LHCN-M2 (cell line): ENCODE measurements at regions not wholly inside any gene's neighbourhood (a gene's known extent, or its start where the extent isn't known, plus 50 kb on each side); places are given as distances from the start of the nearest gene placed in this dataset.
"Not testable (repeated sequence)": the region's sequence is repeated elsewhere in the genome, so short reads cannot be mapped to it uniquely, and the experiment has no call there.

Source experiments
- DNase-seq: peaks from one replicate; pipeline ENCODE4 v3.0.0-alpha.2; 2012; ENCODE audit warnings: low read depth

DNA sequence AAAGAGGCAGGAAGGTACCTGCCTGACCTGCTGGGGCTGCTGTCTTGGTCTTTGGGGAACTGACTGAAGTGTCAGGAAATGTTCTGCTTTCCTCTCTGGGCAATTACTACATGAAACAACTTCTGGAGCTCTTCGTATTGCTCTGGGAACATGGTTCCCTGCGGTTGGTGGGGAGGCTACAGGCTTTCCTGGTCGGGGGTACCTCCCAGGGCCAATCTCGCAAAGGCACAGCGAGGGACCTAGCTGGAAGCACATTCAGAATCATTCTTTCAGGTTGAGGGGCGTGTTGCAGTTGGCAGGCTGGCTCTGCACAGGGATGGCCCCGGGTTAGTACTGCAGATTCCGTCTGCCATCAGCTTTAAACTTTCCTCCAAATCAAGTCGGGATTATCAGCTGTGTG, 88.9 kb upstream of the RANBP3L start:
- DNase-seq, result no peak

DNA sequence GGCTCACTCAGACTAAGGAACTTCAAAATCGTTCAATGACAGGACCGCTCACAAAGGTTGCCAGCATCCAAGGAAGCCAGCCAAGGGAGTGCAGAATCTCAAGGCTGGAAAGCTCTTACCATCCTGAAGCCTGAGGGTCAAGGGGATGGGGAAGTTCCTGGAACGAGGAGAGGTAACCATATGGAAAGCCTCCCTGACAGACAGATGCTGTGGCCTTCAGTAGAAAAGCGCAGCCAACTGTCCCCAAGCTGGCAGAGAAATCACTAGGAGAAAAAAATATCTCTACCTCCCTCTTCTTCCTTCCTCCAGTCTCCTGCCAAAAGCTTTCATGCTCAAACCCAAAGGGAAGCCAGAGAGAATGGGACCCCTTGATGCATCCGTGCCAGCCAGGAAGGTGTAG, 90.5 kb upstream of the RANBP3L start:
- no peak for DNase-seq

DNA sequence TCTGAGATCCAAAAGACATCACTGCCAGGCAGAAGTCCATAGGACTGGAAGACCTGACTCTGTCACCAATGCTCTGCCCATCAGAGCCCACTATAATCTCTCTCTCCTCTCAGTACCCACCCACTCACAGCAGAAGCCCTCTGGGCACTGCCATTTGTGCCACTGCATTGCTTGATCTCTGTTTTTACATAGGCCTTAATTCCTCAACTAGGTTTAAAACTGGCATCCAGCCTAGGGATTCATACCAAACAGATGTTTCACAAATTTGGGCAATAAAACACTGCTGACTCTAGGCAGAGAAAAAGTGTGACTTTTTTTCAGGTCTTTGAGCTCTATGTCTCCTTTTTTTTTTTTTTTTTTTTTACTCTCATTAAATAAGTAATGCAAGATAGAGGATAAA, 91.1 kb upstream of the RANBP3L start:
- DNase-seq, result peak; percentile 76

DNA sequence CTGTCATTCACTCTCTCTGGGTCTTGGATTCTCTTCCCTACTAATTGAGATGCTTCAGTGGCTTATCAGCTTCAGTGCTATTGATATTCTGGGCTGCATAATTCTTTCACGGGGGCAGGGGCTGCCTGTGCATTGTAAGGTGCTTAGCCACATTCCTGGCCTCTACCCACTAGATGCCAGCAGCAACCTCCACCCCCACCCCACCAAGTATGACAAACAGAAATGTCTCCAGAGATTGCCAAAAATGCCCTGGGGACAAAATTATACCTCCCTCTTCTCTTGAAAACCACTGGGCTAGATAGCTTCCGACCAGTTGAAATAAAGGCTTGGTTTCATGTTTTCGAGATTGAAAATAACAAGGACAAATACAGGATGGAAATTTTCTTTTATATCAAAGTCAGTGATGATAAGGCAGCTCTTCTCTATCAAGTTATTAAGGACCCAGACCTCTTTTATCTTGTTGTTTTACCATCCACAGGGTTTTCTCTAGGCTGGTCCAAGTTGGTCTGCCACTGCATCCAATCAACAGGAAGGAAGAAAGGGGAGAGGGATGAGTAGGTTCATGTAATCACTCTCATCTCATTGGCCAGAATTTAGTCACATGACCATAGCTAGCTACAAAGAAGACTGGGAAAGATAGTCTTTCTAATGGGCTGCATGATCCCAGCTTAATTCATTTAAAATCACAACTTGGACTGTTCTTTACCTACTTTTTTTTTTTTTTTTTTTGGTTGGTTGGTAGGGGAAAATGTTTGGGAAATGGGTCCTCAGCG, 92.1 kb upstream of the RANBP3L start:
- DNase-seq, result no peak

DNA sequence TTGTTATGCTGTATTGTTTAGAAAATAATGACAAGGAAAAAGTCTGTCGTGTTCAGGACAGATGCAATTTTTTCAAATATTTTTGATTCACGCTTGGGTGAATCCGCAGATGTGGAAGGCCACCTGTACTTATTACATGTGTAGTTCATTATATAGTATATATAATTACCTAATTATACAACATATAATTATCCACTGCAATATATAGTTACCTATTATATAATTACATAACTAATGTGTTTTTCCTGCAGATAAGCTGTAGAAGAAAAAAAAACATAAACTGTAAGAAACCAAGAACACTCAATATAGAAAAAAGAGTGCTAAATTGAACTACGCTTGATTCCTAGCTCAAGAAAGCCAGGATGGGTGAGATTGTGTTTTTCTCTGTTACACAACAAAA, 93.6 kb upstream of the RANBP3L start:
- no peak for DNase-seq

DNA sequence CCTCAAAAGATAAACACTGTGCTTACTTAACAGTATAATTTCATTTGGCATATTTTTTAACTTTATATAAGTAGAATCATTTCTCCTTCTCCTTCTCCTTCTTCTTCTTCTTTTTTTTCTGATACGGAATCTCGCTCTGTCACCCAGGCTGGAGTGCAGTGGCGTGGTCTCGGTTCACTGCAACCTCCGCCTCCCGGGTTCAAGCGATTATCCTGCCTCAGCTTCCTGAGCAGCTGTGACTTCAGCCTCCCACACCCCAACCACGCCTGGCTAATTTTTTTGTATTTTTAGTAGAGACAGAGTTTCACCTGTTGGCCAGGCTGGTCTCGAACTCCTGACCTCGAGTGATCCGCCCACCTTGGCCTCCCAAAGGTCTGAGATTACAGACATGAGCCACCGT, 94.2 kb upstream of the RANBP3L start:
- not testable (repeated sequence) for DNase-seq

DNA sequence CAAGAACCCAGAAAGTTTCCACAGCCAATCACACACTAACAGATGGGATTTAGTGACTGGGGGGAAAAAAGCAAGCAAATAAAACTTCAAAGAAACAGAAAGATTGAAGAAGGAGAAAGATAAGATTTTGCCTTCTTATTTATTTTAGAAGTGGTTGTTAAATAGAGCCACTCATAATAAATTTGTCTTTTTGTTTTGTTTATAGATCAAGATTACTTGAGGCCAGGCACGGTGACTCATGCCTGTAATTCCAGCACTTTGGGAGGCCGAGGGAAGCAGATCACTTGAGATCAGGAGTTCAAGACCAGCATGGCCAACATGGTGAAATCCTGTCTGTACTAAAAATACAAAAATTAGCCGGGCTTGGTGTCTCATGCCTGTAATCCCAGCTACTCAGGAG, 94.9 kb upstream of the RANBP3L start:
- DNase-seq, result peak; percentile 45

DNA sequence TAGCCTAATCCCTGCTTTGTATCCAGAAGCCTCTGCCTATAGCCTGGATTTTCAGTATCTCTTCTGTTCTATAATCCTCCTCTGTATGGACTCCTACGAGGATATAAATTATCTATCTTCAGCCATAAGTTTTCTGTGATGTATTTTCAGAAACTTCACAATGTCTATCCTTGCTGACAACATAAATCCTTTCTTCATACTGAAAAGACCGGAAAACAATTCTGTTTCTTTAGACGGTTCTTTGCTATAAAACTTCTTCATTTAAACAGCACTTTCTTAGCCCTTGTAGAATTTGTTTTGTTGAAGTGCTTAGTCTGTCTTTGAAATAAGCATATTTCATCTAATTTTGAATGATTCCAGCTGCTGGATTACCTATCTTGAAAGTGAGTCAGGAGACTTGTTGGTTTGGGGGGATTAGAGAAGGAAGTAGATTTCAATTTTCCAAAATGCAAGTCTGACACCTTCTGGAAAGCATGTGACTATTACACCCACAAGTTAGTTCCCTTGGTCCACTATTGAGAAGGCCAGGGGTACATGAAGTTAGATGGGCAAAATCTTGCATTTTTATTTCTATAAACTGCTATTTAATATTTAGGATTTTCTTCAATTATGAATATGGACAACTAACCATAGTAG, 96.3 kb upstream of the RANBP3L start:
- peak; percentile 78 for DNase-seq

DNA sequence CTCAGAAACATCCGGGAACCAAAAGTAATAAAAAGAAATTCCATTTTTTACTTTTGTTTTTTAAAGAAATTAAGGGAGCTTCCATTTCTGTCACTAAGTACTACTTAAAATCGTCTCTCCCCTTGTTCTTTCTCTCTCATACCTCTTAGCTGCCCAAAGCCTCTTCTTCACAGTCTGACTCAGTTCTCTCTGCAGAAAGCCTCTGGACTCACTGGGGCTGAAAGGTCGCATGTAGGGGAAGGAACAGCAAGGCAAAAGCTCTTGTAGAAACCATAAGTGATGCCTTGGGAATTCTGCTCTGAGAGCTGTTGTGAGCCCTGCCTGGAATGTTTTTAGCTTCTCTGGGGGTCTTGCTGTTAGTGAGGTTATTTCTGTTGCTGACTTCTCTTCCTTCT, 100.8 kb upstream of the RANBP3L start:
- no peak for DNase-seq

DNA sequence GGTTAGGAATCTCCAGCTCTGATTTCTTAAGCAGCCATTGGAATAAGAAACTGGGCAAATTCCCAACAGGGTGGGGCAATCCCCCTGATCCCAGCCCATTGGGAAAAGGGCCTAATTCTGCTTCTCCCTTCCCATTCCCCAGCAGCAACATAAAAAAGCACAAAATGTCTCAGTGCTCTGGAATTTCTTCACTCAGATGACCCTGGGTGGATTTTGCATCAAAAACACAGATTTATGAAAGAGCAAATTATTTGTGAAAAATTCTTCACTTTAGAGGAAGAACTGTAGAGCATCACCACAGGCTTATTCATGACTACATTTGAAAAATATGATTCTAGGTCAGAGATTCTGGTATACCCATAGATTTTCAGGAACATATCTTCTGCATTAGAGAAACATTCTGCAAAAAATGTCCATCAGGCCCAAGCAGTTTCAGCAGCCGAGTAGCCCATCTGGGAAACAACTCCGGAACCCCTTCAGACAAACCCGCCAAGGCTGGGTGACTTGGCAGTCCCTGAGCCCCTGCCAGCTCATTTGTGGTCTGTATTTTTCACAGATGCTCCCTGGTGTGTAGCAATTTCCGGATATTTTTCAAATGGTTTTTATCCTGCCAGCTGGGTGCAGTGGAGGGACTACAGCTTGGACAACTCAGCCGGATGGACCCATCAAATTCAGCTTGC, 102.1 kb upstream of the RANBP3L start:
- peak; percentile 97 for DNase-seq

DNA sequence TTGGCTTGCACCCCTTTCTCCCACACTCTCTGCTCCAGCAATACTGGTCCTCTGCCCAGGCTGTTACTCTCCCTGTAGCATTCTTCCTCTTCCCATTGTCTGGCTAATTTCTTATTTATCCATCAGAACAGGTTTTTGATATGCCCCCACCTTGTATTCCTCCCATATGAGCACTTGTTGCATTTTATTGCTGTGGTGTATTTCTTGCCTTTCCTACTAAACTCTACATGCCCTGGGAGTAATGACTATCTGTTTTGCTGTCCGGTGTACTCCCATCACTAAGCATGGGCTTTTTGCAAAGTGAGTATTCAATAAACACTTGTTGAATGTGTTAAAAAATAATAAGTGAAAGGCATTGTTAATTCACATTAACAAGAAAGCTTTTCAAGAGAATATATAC, 104.3 kb upstream of the RANBP3L start:
- DNase-seq, result no peak

DNA sequence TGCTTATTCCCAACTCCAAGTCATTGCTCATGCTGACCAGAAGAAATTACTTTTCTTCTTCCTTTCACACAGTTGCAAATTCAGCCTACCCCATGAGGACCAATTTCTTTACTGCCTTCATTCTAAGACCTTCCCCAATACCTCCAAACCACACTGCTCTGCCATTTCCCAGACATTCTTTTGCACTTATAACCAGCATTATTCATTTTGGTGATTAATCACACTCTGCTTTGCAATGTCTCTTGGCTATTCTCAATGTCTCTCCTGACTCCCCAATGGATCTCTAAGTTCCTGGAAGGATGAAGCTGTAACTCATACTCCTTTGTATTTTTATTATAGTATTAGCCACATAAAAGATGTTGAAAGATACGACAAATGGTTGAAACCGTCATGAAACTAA, 105.7 kb upstream of the RANBP3L start:
- DNase-seq, result peak; percentile 69

DNA sequence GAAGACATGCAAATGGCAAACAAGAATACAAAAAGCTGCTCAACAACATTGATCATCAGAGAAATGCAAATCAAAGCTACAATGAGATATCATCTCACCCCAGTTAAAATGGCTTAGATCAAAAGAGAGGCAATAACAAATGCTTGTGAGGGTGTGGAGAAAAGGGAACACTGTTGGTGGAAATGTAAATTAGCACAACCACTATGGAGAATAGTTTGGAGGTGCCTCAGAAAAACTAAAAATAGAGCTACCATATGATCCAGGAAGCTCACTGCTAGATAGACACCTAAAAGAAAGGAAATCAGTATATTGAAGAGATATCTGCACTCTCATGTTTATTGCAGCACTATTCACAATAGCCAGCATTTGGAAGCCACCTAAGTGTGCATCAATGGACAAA, 108.0 kb upstream of the RANBP3L start:
- DNase-seq, result not testable (repeated sequence)

DNA sequence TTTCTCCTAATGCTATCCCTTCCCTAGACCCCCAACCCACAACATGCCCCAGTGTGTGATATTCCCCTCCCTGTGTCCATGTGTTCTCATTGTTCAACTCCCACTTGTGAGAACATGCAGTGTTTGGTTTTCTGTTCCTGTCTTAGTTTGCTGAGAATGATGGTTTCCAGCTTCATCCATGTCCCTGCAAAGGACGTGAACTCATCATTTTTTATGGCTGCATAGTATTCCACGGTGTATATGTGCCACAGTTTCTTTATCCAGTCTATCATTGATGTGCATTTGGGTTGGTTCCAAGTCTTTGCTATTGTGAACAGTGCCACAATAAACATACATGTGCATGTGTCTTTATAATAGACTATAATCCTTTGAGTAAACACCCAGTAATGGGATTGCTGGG, 109.0 kb upstream of the RANBP3L start:
- DNase-seq, result not testable (repeated sequence)

DNA sequence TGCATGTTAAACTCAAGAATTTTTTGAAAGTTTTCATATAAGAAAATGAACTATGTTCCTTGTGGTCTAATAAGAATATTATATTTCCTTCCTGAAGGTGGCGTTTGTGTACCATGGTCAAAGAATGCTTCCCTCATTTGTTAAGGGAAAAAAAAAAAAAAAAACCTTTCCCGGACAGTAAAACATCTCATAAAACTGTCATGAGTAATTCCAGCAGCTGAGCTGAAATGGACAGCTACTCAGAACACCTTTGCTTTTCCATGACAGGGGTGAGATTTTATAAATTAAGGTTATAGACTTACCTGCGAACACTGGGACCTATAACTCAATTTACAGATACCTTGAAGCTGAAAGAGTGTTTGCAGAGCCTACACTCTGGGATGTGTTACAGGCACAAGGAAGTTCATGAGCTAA, 113.2 kb upstream of the RANBP3L start:
- DNase-seq, result peak; percentile 72

DNA sequence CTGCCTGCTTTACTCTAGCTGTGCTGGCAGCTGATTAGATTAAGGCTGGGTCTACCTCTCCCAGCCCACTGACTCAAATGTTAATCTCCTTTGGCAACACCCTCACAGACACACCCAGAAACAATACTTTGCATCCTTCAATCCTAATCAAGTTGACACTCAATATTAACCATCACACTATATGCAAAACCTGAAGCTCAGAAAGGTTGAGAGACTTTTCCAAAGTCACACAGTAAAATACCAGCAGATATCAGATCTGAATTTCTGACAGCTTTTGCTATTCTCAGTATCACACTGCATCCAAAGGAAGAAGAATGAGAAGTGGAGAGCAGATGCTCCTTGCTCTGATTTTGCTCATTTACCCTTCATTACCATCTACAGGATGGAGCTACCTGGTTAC, 114.9 kb upstream of the RANBP3L start:
- DNase-seq, result no peak

DNA sequence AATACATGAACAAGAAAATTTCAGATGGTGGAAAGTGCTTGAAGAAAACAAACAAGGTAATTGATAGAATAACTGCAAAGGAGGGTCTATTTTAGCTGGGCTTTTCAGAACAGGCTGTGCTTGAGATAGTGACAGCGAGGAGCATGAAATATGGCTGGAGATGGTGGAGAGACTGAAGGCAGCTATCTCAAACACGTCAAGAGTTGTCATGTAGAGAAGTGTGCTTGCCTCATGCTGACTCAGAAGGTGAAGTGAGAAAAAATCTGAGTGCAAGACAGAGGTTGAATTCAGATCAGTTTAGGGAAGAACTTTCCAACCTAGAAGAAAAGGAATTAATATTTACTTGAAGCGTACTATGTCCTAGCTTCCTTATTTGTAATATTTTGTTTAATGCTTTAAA, 115.5 kb upstream of the RANBP3L start:
- no peak for DNase-seq

DNA sequence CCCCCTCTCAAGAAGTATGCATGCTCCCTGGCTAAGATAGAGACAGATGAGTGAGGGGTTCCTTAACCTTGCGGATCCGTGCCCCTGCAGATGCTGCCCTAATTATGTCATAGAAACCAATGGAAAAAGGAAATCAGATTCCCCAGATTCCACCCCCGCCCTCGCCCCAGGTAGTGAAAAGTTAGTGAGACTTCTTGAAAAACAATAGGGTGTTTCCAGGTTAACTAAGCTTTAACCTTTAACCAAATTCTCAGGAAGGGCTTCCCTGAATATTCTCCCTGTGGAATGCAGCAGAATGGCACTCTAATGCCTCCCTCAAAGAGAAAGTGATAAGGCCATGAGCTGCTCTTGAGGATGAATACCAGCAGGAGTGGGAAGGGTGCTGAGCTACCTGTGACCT, 116.0 kb upstream of the RANBP3L start:
- DNase-seq, result no peak

DNA sequence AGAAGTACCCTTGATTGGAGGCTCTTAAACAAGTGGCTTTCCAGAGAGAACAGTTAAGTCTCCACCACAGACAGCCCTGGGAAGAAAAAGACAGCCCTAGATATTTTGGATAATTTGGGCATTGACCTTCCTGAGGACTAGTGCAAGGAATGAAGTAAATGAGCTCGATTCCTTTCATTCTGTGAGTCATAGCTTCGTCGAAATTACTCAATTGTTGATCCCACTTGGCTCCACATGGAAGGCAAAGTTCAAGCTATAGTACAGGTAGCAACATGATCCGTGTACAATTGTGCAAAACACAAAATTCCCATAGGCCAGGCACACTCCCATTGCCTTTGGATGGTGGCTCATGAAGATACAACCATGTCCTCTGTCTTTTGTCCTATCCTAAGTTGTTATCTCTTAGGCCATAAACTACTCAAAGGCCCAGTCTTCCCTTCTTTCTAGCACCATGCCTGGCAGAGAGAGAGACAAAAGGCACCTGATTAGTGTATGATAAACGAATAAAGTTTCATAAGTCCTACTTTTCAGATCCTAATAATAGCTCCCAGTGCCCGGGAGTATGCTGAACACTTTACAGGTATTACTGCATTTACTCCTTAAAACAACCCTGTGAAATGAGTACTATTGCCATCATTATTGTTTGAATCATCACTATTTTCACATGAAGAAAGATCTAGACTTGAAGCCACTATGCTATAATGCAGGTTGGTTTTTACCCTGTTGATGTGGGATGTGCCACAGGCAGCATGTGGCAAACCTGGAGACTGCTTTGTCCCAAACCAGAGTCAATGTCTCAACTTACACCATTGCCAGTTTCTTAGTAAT, 116.7 kb upstream of the RANBP3L start:
- DNase-seq, result no peak

DNA sequence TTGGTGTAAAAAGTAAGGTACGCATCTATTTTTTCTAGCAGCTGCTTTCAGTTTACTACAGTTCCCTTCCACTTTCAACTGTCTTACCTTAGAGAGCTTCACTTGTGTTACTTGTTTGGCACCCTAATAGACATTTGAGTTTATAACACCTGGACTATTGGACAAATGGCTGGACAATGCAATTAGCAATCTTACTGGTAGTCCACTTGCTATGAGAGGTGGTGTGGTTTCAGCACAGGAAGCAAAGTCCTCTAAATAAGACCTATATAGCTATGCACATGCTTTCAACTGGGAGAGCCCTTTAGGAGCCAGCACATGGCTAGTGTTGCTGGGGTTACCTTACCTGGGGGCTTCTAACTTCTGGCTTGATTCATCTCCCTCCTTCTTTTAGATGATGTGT, 119.6 kb upstream of the RANBP3L start:
- DNase-seq, result no peak

DNA sequence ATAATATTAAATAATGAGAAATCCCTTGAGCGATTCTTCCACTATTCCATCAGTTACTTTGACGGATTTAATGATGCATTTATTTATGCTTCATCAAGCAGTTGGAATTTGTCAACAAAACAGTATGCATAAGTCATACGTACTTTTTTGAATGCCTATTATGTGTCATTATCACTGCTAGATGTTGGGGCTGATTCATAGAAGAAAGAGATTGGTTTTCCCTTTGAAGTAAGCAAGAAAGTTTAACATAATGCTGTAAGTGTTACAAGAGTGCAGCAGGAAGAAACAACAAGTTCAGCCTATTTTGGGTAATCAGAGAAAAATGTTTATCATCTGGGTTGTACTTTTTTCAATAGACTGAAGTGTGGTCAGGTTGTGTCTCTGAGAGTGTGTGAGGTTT, 121.2 kb upstream of the RANBP3L start:
- peak; percentile 70 for DNase-seq
